ENCODE measurements at regions not wholly inside any gene's neighbourhood (a gene's known extent, or its start where the extent isn't known, plus 50 kb on each side); places are given as distances from the start of the nearest gene placed in this dataset.

GRCh38 chr13:69461397-69461796 lies 646.2 kb upstream of the ATXN8OS start:
- Histone ChIP-seq H3K27ac (no peak overlapping the region), H2AFZ (no peak overlapping the region), H3F3A (ENCODE audit: insufficient read depth) (no peaks in the 10 kb centered on the region), H3K4me2 (ENCODE audit: unreplicated experiment) (no peak overlapping the region), H4K20me1 (ENCODE audit: insufficient read depth) (no peaks in the 10 kb centered on the region), H3K36me3 (ENCODE audit: low read depth) (no peaks in the 10 kb centered on the region), H3K4me3 (no peak overlapping the region), H3K9me2 (ENCODE audit: insufficient read depth) (no peaks in the 10 kb centered on the region), H3K4me1 (ENCODE audit: insufficient read depth) (no peaks in the 10 kb centered on the region), H3K27me3 (replicated peaks; ENCODE audit: insufficient read depth) (no peaks in the 10 kb centered on the region), H3K9me3 (ENCODE audit: low read depth) (no peaks in the 10 kb centered on the region), H3K79me2 (ENCODE audit: insufficient read depth) (no peaks in the 10 kb centered on the region), H3K9ac (no peak overlapping the region)
- TF ChIP-seq EZH2phosphoT487 (IDR thresholded peaks at IDR 0.05; ENCODE audit: insufficient read depth, low read depth) = no peak
- no peak for TF ChIP-seq EZH2 (IDR thresholded peaks at IDR 0.05; ENCODE audit: insufficient read depth, poor library complexity, severe bottlenecking)
- WGBS, 2 experiments (ENCODE audit: low coverage in 1 of 2, low lambda C conversion rate in 2 of 2, missing lambda C conversion rate in 2 of 2) = 31 to 43% methylated on average over 2 of the region's 2 CpGs
- no peak for DNase-seq
- in situ Hi-C loops (cut with MboI) = no loop called here

DNA sequence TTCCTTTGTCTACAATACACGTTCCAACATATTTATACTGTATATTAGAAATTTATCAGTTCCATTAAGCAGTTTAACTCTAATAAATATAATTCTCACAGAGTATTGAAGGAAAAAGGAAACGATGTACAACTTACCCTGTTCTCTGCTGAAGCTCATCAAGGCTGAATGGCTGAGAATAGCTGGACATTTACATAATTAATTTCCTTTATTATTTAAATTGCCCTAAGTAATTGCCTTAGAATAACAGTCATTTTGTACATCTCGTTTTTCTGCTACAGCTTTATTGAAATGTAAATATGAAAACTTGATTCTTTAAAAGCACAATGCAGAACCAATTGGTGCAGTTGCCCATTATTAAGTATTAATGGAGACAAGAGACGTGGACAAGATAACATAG lies 648.3 kb upstream of the ATXN8OS start:
- in situ Hi-C loops (cut with MboI) = loop anchor here (10.0 kb wide), 1 partner anchor 65 kb away; no protein-coding TSS in a partner anchor
- no peaks in the 10 kb centered on the region for H3F3A ChIP-seq (ENCODE audit: insufficient read depth)
- 5 to 8% methylated on average over 4 of the region's 4 CpGs for WGBS, 2 experiments (ENCODE audit: low coverage in 1 of 2, low lambda C conversion rate in 2 of 2, missing lambda C conversion rate in 2 of 2)

DNA sequence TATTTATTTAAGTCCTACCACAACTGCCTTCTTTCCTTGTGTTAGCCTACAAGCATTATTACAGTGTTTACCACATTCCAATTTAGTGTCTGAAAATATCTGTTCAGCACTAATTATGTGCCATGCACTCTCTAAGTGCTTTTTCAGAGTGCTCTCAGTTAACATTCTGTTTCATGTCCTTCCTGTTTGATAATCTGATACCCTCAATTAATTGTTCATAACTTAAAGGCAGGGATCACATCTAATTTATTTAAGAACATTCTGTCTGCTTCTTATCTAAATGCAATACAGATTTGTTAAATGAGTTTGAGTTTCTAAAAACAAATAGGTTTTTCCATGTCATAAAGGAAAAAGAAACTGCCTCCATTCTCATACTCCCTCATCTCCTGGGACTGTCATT lies 649.6 kb upstream of the ATXN8OS start:
- Histone ChIP-seq H3F3A (ENCODE audit: insufficient read depth) (no peaks in the 10 kb centered on the region), H3K9me3 (ENCODE audit: low read depth) (no peaks in the 10 kb centered on the region), H3K4me3 (no peak overlapping the region), H3K79me2 (ENCODE audit: insufficient read depth) (no peaks in the 10 kb centered on the region), H3K27me3 (replicated peaks; ENCODE audit: insufficient read depth) (no peaks in the 10 kb centered on the region), H2AFZ (no peak overlapping the region), H3K36me3 (ENCODE audit: low read depth) (no peaks in the 10 kb centered on the region), H4K20me1 (ENCODE audit: insufficient read depth) (no peaks in the 10 kb centered on the region), H3K4me2 (ENCODE audit: unreplicated experiment) (no peak overlapping the region), H3K9ac (no peak overlapping the region), H3K4me1 (ENCODE audit: insufficient read depth) (no peaks in the 10 kb centered on the region), H3K9me2 (ENCODE audit: insufficient read depth) (no peaks in the 10 kb centered on the region), H3K27ac (no peak overlapping the region)
- no peak for TF ChIP-seq EZH2phosphoT487 (IDR thresholded peaks at IDR 0.05; ENCODE audit: insufficient read depth, low read depth)
- no peak for TF ChIP-seq EZH2 (IDR thresholded peaks at IDR 0.05; ENCODE audit: insufficient read depth, poor library complexity, severe bottlenecking)
- DNase-seq = no peak
- in situ Hi-C loops (cut with MboI) = loop anchor here (10.0 kb wide), 1 partner anchor 63 kb away; no protein-coding TSS in a partner anchor

More for the DNA sequence above, 648.3 kb upstream of the ATXN8OS start:
- no peaks in the 10 kb centered on the region for H3K27me3 ChIP-seq (replicated peaks; ENCODE audit: insufficient read depth)
- H3K9me3 ChIP-seq (ENCODE audit: low read depth) = no peaks in the 10 kb centered on the region
- no peak overlapping the region for H3K4me2 ChIP-seq (ENCODE audit: unreplicated experiment)
- H2AFZ ChIP-seq = no peak overlapping the region
- no peaks in the 10 kb centered on the region for H3K79me2 ChIP-seq (ENCODE audit: insufficient read depth)
- H3K4me1 ChIP-seq (ENCODE audit: insufficient read depth) = no peaks in the 10 kb centered on the region
- no peak for DNase-seq
- H3K27ac ChIP-seq = no peak overlapping the region
- H3K9me2 ChIP-seq (ENCODE audit: insufficient read depth) = no peaks in the 10 kb centered on the region
- TF ChIP-seq EZH2phosphoT487 (IDR thresholded peaks at IDR 0.05; ENCODE audit: insufficient read depth, low read depth) (no peak), EZH2 (IDR thresholded peaks at IDR 0.05; ENCODE audit: insufficient read depth, poor library complexity, severe bottlenecking) (no peak)
- H3K9ac ChIP-seq = no peak overlapping the region
- H4K20me1 ChIP-seq (ENCODE audit: insufficient read depth) = no peaks in the 10 kb centered on the region
- no peak overlapping the region for H3K4me3 ChIP-seq
- no peaks in the 10 kb centered on the region for H3K36me3 ChIP-seq (ENCODE audit: low read depth)

DNA sequence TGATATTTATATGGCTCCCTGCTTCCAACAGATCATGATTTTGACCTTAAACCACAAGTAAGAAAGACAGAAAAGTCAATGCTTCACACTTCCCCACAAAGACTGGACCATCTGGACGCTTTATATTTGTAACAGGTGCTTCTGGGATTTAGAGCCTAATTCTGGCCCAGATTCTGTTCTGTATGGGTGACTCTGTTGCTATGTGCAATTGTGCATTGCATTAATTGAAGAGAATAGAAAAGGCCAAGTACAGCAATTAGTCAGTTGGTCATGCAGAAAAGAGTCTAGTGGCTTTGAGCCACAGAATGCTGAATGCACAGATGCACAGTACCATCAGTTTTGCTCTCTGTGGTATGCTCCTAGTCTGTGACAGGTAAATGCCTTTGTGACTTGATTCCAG lies 657.4 kb upstream of the ATXN8OS start:
- Histone ChIP-seq H3K27ac (no peak overlapping the region), H3K79me2 (ENCODE audit: insufficient read depth) (no peaks in the 10 kb centered on the region), H3K4me1 (ENCODE audit: insufficient read depth) (no peaks in the 10 kb centered on the region), H3F3A (ENCODE audit: insufficient read depth) (no peaks in the 10 kb centered on the region), H3K9ac (no peak overlapping the region), H3K27me3 (replicated peaks; ENCODE audit: insufficient read depth) (no peaks in the 10 kb centered on the region), H2AFZ (no peak overlapping the region), H4K20me1 (ENCODE audit: insufficient read depth) (no peaks in the 10 kb centered on the region), H3K4me3 (no peak overlapping the region), H3K9me3 (ENCODE audit: low read depth) (no peaks in the 10 kb centered on the region), H3K9me2 (ENCODE audit: insufficient read depth) (no peaks in the 10 kb centered on the region), H3K36me3 (ENCODE audit: low read depth) (no peaks in the 10 kb centered on the region), H3K4me2 (ENCODE audit: unreplicated experiment) (no peak overlapping the region)
- in situ Hi-C loops (cut with MboI) = loop anchor here (10.0 kb wide), 1 partner anchor 55 kb away; no protein-coding TSS in a partner anchor
- WGBS, 2 experiments (ENCODE audit: low coverage in 1 of 2, low lambda C conversion rate in 2 of 2, missing lambda C conversion rate in 2 of 2) = 3 to 5% methylated on average over 1 of the region's 1 CpG
- DNase-seq = no peak
- TF ChIP-seq EZH2phosphoT487 (IDR thresholded peaks at IDR 0.05; ENCODE audit: insufficient read depth, low read depth) (no peak), EZH2 (IDR thresholded peaks at IDR 0.05; ENCODE audit: insufficient read depth, poor library complexity, severe bottlenecking) (no peak)

DNA sequence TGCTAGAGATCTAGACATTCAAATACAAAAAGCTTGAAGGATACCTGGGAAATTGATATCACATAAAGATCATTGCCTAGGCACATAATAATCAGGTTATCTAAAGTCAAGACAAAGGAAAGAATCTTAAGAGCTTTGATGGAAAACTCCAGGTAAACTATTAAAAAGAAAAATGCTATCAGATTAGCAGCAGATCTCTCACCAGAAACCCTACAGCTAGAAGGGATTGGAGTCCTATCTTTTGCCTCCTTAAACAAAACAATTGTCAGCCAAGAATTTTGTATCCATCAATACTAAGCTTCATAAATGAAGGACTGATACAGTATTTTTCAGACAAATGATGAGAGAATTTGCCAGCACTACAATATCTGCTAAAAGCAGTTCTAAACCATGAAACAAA lies 682.4 kb upstream of the ATXN8OS start:
- no peaks in the 10 kb centered on the region for H3K79me2 ChIP-seq (ENCODE audit: insufficient read depth)
- H3K4me3 ChIP-seq = no peak overlapping the region
- TF ChIP-seq EZH2phosphoT487 (IDR thresholded peaks at IDR 0.05; ENCODE audit: insufficient read depth, low read depth) (no peak), EZH2 (IDR thresholded peaks at IDR 0.05; ENCODE audit: insufficient read depth, poor library complexity, severe bottlenecking) (no peak)
- no peak overlapping the region for H3K27ac ChIP-seq
- H3K4me1 ChIP-seq (ENCODE audit: insufficient read depth) = no peaks in the 10 kb centered on the region
- no peak overlapping the region for H3K4me2 ChIP-seq (ENCODE audit: unreplicated experiment)
- H3F3A ChIP-seq (ENCODE audit: insufficient read depth) = no peaks in the 10 kb centered on the region
- H2AFZ ChIP-seq = no peak overlapping the region
- in situ Hi-C loops (cut with MboI) = no loop called here
- H3K27me3 ChIP-seq (replicated peaks; ENCODE audit: insufficient read depth) = no peaks in the 10 kb centered on the region
- no peak overlapping the region for H3K9ac ChIP-seq
- H4K20me1 ChIP-seq (ENCODE audit: insufficient read depth) = no peaks in the 10 kb centered on the region
- H3K9me2 ChIP-seq (ENCODE audit: insufficient read depth) = no peaks in the 10 kb centered on the region
- no peaks in the 10 kb centered on the region for H3K36me3 ChIP-seq (ENCODE audit: low read depth)
- no peak for DNase-seq
- H3K9me3 ChIP-seq (ENCODE audit: low read depth) = no peaks in the 10 kb centered on the region

Measured in GM23248 (cell line).